Progenitor cell of endocrine pancreas (in vitro differentiated cells): ENCODE measurements at regions not wholly inside any gene's neighbourhood (a gene's known extent, or its start where the extent isn't known, plus 50 kb on each side); places are given as distances from the start of the nearest gene placed in this dataset.
"Not testable (repeated sequence)": the region's sequence is repeated elsewhere in the genome, so short reads cannot be mapped to it uniquely, and the experiment has no call there.

Experiments
- DNase-seq: peaks from one replicate; pipeline ENCODE4 v3.0.0; 2021; ENCODE audit warnings: low spot score; ENCODE audit not compliant: unreplicated experiment
- H3K27ac Mint-ChIP-seq: 2 replicates; pipeline ENCODE4 v1.8.0; 2021; ENCODE audit warnings: mild to moderate bottlenecking, moderate library complexity, mixed read lengths
- H3K27me3 Mint-ChIP-seq: 2 replicates; pipeline ENCODE4 v1.8.0; 2021; ENCODE audit warnings: mixed read lengths
- H3K36me3 Mint-ChIP-seq: 2 replicates; pipeline ENCODE4 v1.8.0; 2022; ENCODE audit warnings: mixed read lengths; ENCODE audit not compliant: insufficient read depth
- H3K4me1 Mint-ChIP-seq: 2 replicates; pipeline ENCODE4 v1.8.0; 2021; ENCODE audit warnings: low read depth, mixed read lengths
- H3K4me3 Mint-ChIP-seq: 2 replicates; pipeline ENCODE4 v1.8.0; 2021; ENCODE audit warnings: low read depth, mild to moderate bottlenecking, moderate library complexity, mixed read lengths
- H3K9me3 Mint-ChIP-seq: 2 replicates; pipeline ENCODE4 v1.8.0; 2021; ENCODE audit warnings: low read depth, mixed read lengths
- CTCF ChIP-seq: fragments of 200-600 bp; sonication (generic); IDR thresholded peaks from one replicate; pipeline ENCODE4 v1.5.0; 2021; ENCODE audit warnings: antibody characterized with exemption, mild to moderate bottlenecking; ENCODE audit not compliant: unreplicated experiment

- no peaks in the 10 kb centered on the region for H3K36me3 Mint-ChIP-seq
- DNase-seq: no peak
- no peaks in the 10 kb centered on the region for H3K4me1 Mint-ChIP-seq
- H3K4me3 Mint-ChIP-seq: no peak overlapping the region
- TF ChIP-seq CTCF: no peak
- no peaks in the 10 kb centered on the region for H3K27me3 Mint-ChIP-seq
- peaks cover 9% of the 10 kb centered on the region for H3K9me3 Mint-ChIP-seq
- no peak overlapping the region for H3K27ac Mint-ChIP-seq
These were observed 1127.0 kb downstream of the DNAJB9 start for GRCh38 chr7:109696723-109697122.

GRCh38 chr7:109699661-109700060, 1130.0 kb downstream of the DNAJB9 start:
- TF ChIP-seq CTCF: no peak
- Mint-ChIP-seq H3K27me3 (no peaks in the 10 kb centered on the region), H3K27ac (no peak overlapping the region), H3K4me3 (no peak overlapping the region), H3K4me1 (no peaks in the 10 kb centered on the region), H3K36me3 (no peaks in the 10 kb centered on the region), H3K9me3 (peaks cover 5% of the 10 kb centered on the region)
- no peak for DNase-seq

- no peak overlapping the region for H3K27ac Mint-ChIP-seq
- H3K4me1 Mint-ChIP-seq: no peaks in the 10 kb centered on the region
- no peak for TF ChIP-seq CTCF
- DNase-seq: no peak
- no peak overlapping the region for H3K4me3 Mint-ChIP-seq
- H3K36me3 Mint-ChIP-seq: no peaks in the 10 kb centered on the region
- no peaks in the 10 kb centered on the region for H3K9me3 Mint-ChIP-seq
- no peaks in the 10 kb centered on the region for H3K27me3 Mint-ChIP-seq
These were observed 1143.7 kb downstream of the DNAJB9 start for GRCh38 chr7:109713366-109713765.

- H3K27ac Mint-ChIP-seq, H3K27me3 Mint-ChIP-seq, H3K36me3 Mint-ChIP-seq, DNase-seq, H3K4me3 Mint-ChIP-seq, H3K4me1 Mint-ChIP-seq: not testable (repeated sequence)
- H3K9me3 Mint-ChIP-seq: peaks cover 16% of the 10 kb centered on the region
These were observed 1149.7 kb downstream of the DNAJB9 start for GRCh38 chr7:109719359-109719758.

GRCh38 chr7:109734601-109735000, 1164.9 kb downstream of the DNAJB9 start:
- Mint-ChIP-seq H3K4me3 (no peak overlapping the region), H3K9me3 (peaks cover 11% of the 10 kb centered on the region), H3K4me1 (no peaks in the 10 kb centered on the region), H3K27ac (no peak overlapping the region), H3K36me3 (no peaks in the 10 kb centered on the region), H3K27me3 (no peaks in the 10 kb centered on the region)
- no peak for DNase-seq
- no peak for TF ChIP-seq CTCF

GRCh38 chr7:109735881-109736280, 1166.2 kb downstream of the DNAJB9 start:
- Mint-ChIP-seq H3K4me1 (no peaks in the 10 kb centered on the region), H3K27ac (no peak overlapping the region), H3K9me3 (peaks cover 13% of the 10 kb centered on the region), H3K4me3 (no peak overlapping the region), H3K27me3 (no peaks in the 10 kb centered on the region), H3K36me3 (no peaks in the 10 kb centered on the region)
- no peak for DNase-seq
- TF ChIP-seq CTCF: no peak
